GM21390 (cell line): ENCODE measurements at regions not wholly inside any gene's neighbourhood (a gene's known extent, or its start where the extent isn't known, plus 50 kb on each side); places are given as distances from the start of the nearest gene placed in this dataset.
"Not testable (repeated sequence)": the region's sequence is repeated elsewhere in the genome, so short reads cannot be mapped to it uniquely, and the experiment has no call there.

Source experiments
- ATAC-seq: cut with Tn5 transposase; IDR thresholded peaks from one replicate; pipeline ENCODE4 v1.9.1; 2021; ENCODE audit not compliant: unreplicated experiment

GRCh38 chr3:26964313-26964712 is 341.7 kb downstream of the LRRC3B start:
- ATAC-seq, result no peak

- no peak for ATAC-seq
These were observed 342.3 kb downstream of the LRRC3B start for GRCh38 chr3:26964836-26965235.

DNA sequence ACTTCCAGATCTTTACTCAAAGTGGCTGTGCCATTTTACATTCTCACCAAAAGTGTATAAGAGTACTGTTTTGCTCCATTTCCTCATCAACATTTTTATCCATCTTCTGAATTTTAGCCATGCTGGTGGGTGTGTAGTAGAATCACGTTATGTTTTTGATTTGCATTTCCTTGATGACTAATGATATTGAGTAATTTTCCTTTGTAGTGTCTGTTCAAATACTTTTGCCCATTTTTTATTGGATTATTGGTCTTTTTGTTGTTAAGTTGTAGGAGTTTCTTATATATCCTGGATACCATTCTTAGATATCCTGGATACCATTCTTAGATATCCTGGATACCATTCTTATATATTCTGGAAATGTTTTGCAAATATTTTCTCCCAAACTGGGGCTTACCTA is 344.9 kb downstream of the LRRC3B start:
- no peak for ATAC-seq

DNA sequence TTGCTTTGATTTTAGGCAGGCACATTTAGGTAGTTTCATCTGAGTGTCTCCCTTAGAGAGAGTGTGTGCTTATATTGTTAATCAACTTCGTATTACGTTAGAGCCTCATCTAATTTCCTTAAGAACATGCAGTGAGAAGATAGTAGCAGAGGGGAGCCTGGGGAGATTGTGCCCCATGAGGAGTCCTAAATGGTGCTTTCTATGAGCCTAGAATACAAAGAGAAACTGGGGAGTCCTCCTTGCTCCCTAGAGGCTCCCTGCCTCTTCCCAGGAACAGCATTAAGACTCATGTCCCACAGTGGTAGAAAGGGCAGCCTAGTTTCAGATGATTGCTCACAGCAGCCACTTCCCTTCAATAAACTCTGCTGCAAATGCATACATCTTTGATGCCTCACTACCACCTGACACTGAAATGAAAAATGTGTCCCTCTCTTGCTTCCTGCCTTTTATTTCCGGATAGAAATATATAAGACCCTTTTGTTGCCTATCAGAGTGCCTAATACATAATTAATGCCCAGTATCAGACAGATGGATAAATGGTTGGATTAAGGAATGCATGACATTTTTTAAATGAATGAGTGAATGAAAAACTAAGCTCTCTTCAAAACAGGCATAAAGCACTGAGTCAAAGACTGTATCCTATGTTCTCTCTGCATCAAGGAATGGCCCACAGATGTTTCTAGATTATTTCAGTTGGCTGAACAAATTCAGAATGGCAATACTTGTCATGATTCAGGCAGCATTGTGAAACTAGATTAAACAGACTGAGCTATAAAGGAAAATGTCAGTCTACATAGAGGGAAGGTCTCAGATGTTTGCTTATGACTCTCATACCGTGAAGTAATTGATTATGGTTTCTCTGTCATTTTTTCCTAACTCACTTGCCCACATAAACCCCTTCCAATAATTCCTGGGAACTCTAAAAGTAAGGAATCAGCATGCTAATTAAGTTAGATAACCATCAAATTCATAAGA is 362.1 kb downstream of the LRRC3B start:
- ATAC-seq, result no peak

GRCh38 chr3:26989037-26989436 is 366.5 kb downstream of the LRRC3B start:
- no peak for ATAC-seq

DNA sequence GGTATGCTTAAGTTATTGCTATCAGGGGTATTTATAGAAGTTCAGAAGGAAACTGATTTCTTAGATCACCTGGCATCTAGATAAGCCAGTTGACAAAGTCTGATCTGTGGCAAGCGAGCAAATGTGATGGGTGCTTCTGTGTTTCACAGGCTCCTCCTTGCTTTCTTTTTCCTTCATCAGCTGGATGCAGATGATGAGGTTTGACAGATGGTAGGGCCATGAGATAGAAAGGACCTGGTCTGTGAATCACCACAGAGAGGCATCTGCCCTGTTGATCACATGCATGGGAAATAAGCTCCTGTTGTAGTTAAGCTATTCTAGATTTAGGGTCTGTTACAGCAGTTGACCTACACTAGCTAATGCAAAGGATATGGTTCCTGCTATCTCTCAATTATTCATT is 372.0 kb downstream of the NEK10 start:
- ATAC-seq, result no peak

DNA sequence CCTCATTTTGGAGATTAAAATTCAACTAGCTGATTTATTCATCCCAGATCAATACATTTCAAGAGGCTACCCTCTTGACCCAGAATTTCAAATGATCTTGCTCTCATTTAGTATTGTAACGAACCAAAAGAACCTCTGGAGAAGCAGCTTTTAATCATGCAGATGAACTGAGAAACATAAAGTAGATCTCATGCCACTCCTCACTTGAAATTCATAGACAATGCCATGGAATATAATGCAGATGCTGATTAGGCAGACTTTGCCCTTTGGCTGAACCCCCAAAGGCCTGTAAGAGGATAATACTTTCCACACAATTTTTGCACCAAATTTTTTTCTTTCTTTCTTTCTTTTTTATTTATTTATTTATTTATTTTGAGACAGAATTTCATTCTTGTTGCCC is 358.3 kb downstream of the NEK10 start:
- no peak for ATAC-seq

DNA sequence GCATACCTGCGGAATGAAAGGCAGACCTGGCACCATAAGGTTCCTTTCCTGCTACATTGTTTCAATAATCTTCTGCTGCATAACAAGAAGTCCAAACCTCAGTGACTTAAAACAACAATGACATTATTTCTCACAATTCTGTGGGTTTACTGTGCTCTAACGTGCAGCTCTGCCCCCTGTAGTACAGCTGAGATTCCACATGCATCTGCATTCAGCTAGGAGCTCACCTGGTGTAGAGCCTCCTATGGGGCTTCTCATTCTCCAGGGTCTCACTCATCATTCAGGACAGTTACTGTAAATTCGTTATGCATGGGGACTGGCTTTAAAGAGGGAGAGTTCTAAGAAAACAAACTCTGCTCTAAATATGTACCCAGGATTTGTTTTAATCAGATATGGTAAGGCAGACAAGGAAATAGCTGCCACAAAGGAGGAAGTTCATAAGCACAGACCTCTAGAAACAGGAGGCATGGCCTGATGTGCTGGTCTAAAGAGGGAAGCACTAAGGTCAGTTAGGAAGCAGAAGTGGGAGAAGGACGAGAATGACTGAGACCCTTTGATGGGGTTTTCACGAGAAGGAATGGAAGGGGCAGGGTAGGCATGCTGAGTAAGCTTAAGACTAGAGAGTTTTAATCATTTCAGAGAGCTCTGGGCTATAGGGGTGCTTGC is 347.0 kb downstream of the NEK10 start:
- no peak for ATAC-seq

DNA sequence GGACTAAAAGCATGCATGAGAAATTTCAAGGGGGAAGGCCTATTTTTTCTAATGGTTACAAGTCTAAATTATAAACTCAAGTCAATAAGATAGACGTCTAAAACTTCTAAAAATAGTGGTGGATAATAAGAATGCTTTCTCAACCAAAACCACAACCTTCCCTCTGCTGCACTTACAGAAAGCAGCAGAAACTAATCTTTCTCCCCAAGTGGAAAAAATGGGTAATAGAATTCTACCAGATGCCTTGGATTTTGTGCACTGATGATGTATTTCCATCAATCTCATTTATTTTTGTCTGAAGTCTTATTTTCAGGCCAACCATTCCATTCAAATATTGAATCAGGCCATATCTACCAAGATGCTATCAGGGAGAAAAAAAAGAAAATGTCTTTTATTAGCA is 344.7 kb downstream of the NEK10 start:
- no peak for ATAC-seq

GRCh38 chr3:27025718-27026117 is 343.5 kb downstream of the NEK10 start:
- no peak for ATAC-seq

- no peak for ATAC-seq
These were observed 337.7 kb downstream of the NEK10 start for GRCh38 chr3:27031476-27031875.

DNA sequence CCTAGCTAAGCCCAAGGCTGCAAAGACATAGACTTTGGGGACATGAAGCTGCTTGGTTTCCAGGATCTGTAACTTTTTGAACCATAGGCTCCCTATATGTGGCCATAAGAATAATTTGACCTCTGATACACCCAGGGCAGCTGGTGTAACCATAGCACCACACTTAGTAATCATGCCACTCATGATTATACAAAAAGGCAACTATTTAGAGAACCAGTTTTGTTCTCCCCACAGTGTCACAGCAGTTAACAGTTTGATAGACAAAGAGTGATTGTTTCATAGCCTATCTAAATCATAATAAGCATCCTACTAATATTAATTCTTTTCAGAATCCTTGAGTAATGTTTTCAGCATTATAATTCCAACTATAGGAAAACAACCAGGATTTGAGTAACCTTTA is 334.9 kb downstream of the NEK10 start:
- no peak for ATAC-seq

GRCh38 chr3:27040674-27041073 is 328.5 kb downstream of the NEK10 start:
- ATAC-seq, result no peak

DNA sequence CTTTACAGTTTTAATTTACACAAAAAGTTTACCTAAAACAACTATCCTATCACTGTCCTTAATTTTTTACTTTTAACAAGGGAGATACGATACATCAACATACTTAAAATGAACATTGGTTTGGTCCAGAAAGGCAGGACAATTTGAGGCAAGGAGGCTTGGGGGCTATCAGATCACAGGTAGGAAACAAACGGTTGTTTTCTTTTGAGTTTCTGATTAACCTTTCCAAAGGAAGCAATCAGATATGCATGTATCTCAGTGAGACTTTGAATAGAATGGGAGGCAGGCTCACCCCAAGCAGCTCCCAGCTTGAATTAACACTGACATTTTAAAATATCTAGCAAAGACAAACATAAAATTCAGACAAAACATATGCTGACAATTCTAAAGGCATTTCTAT is 326.6 kb downstream of the NEK10 start:
- not testable (repeated sequence) for ATAC-seq

DNA sequence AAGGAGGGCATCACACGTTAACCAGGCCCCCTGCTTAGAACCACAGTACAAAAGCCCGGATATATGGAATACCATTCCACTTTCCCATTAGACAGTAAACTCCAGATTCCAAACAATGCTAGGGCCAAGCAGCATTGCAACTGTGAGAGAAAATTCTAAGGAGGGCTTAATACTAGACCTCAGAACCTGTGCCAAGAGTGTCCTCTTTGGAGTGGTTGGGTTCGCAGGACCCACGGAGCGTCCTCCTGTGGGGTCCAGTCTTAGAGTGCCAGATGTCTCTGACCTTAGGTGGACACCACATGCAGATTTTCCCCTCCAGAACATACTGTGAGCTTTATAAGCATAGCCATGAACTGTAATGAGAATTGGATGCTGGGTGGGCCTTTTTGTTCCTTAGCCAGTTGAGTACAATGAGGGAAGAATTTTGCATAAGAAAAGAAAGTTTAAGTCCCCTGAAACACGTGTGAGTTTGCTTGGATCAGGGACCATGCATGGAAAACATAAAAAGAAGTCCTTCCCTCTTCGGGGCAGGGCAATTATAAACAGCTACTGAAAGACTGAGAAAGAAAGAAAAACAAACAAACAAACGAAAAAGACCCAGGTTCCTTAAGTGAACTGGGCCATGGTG is 325.7 kb downstream of the NEK10 start:
- no peak for ATAC-seq

DNA sequence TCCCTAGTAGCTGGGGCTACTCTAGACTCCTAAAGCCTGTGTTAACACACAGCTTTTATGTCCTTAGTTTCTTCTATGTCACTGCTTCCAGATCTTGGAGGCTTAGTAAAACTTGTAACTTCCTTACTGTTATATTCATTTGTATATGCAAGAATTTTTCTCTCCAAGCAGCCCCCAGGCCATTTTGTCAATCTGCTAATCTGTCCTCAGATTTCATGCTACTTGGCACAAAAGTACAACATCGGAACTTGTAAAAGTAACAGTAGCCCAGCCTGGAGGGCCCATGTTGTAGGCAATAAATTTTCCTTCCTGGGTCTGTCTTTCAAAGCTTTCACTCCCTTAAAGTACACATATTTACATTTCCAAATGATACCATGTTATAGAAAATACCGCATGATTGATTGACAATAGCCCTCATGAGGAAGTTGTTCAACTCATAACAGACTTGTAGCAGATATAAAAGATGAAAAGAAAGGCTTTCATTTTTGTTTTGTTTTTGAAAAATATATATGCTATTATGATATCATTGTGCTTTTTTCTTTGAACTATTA is 324.2 kb downstream of the NEK10 start:
- no peak for ATAC-seq

DNA sequence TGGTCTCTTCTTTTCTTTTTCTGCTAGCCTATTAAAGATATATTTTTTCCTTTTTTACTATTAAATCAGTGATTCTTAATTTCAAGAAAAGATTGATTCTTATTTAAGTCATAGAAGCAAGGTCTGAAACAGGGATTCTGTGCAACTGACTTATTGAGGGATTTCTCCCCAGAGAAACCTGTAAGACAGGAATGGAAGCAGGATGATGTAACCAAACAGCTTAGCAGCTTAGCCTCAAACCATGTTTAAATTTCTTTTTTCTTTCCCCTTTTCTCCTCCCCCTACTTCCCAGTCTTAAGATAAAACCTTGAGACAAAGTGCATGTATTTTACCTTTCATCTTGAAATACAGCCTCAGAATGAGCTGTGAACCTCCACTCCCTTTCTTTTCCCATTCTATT is 322.8 kb downstream of the NEK10 start:
- ATAC-seq, result no peak

- no peak for ATAC-seq
These were observed 319.4 kb downstream of the NEK10 start for GRCh38 chr3:27049792-27050191.

- ATAC-seq, result not testable (repeated sequence)
These were observed 317.7 kb downstream of the NEK10 start for GRCh38 chr3:27051527-27051926.

DNA sequence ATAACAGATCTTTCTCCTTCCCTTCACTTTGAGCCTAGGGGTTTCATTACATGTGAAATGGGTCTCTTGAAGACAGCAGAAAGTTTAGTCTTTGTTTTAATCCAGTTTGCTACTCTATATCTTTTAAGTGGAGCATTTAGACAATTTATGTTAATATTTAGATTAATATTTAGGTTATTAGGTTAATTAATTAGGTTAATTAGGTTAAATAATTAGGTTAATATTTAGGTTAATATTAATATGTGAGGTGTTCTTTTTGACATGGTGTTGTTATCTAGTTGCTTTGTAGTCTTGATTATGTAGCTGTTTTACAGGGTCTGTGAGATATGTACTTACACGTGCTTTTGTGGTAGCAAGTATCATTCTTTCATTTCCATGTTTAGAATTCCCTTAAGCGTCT is 312.9 kb downstream of the NEK10 start:
- ATAC-seq, result no peak

DNA sequence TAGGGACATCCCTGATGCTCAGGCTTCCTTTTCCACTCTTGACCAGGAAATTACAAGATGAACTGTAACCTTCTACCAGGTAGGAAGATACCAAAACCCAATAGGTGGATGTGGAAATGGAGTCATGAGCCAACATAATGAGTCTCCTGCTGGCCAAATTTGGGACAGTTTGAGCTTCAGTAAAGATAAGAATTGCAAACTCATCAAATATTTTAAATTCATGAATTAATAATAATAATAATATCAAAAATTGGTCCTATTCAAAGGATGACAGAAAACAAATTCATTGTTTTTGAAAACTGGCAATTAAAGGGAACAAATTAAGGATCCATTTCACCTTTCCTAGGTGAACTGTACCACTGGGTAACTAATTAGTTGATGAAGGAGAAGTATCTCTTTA is 309.7 kb downstream of the NEK10 start:
- ATAC-seq, result no peak
